BJ (cell line): ENCODE measurements at regions not wholly inside any gene's neighbourhood (a gene's known extent, or its start where the extent isn't known, plus 50 kb on each side); places are given as distances from the start of the nearest gene placed in this dataset.

Experiments
- CTCF ChIA-PET: fragments of 350-600 bp; formaldehyde crosslinking; extraction: SDS; loops from one replicate; lab custom pipeline; 2021; ENCODE audit warnings: antibody characterized with exemption, inconsistent platforms; lab: Yijun Ruan, JAX
- POLR2A ChIA-PET: fragments of 300-600 bp; sonication (Branson Sonifier 250); formaldehyde crosslinking; extraction: SDS; loops from one replicate; lab custom pipeline; 2021; ENCODE audit warnings: antibody characterized with exemption; lab: Charles Lee
- DNase-seq: peaks from one replicate; pipeline ENCODE4 v3.0.0-alpha.2; 2011; ENCODE audit warnings: low read depth
- H3K27me3 ChIP-seq: 2 replicates; pipeline ENCODE4 v1.6.0; 2011; ENCODE audit warnings: low read length; ENCODE audit not compliant: control insufficient read depth, insufficient read depth
- H3K36me3 ChIP-seq: 2 replicates; pipeline ENCODE4 v1.5.1; 2011; ENCODE audit warnings: low read length; ENCODE audit not compliant: control insufficient read depth, insufficient read depth
- H3K4me3 ChIP-seq: 2 replicates; pipeline ENCODE4 v1.5.1; 2011; ENCODE audit warnings: low read depth, mild to moderate bottlenecking, control low read depth, low read length
- TF ChIP-seq, protein P1 (sequence below): IDR thresholded peaks from 2 replicates; pipeline ENCODE4 v1.5.1; 2011; ENCODE audit warnings: low read depth, mild to moderate bottlenecking, control low read depth, inconsistent platforms, low read length, moderate library complexity; ENCODE audit not compliant: insufficient read depth

DNA sequence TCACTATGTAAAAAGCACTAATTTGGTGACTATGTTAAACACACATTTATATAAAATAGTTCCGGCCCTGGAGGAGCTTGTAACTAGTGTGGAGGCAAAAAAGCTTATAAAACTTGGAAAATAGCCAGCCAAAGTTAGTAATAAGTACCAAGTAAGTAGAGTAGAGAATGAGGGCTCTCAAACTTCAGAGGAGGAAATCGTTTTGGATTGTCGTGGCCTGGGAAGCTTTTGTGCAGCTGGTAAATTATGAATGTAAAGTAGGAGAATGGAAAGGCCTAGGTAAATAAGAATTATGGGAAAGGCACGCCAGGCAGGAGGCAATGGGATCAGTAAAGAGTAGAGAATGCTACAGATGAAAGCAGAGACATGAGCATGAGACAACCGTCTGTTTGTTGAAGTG is 832.7 kb upstream of the ZNF608 start:
- no peaks in the 10 kb centered on the region for H3K27me3 ChIP-seq
- H3K4me3 ChIP-seq = no peak overlapping the region
- CTCF ChIA-PET = no interaction called here
- TF ChIP-seq, protein P1, sequence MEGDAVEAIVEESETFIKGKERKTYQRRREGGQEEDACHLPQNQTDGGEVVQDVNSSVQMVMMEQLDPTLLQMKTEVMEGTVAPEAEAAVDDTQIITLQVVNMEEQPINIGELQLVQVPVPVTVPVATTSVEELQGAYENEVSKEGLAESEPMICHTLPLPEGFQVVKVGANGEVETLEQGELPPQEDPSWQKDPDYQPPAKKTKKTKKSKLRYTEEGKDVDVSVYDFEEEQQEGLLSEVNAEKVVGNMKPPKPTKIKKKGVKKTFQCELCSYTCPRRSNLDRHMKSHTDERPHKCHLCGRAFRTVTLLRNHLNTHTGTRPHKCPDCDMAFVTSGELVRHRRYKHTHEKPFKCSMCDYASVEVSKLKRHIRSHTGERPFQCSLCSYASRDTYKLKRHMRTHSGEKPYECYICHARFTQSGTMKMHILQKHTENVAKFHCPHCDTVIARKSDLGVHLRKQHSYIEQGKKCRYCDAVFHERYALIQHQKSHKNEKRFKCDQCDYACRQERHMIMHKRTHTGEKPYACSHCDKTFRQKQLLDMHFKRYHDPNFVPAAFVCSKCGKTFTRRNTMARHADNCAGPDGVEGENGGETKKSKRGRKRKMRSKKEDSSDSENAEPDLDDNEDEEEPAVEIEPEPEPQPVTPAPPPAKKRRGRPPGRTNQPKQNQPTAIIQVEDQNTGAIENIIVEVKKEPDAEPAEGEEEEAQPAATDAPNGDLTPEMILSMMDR = no peak
- POLR2A ChIA-PET = no interaction called here
- DNase-seq = no peak
- H3K36me3 ChIP-seq = no peaks in the 10 kb centered on the region

DNA sequence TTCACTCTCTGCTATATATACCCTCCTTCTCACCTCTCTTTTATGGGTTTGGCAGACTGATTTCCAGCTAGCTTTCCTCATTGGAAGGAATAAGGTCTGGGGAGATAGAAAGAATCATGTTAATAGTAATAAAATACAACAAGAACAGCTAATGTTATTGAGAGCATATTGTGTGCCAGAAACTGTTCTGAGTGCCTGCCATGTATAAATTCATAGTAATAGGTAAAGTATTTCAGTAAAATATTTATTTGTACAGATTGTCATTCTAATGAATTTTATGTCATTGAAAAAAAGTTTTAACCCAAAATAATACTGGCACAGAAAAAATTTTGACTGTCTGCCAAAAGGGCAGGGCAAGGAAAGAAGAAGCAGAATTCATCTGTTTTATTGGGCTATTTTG is 834.9 kb upstream of the ZNF608 start:
- Histone ChIP-seq H3K36me3 (no peaks in the 10 kb centered on the region), H3K4me3 (no peak overlapping the region), H3K27me3 (no peaks in the 10 kb centered on the region)
- CTCF ChIA-PET = no interaction called here
- TF ChIP-seq, protein P1 = no peak
- no peak for DNase-seq
- POLR2A ChIA-PET = no interaction called here

DNA sequence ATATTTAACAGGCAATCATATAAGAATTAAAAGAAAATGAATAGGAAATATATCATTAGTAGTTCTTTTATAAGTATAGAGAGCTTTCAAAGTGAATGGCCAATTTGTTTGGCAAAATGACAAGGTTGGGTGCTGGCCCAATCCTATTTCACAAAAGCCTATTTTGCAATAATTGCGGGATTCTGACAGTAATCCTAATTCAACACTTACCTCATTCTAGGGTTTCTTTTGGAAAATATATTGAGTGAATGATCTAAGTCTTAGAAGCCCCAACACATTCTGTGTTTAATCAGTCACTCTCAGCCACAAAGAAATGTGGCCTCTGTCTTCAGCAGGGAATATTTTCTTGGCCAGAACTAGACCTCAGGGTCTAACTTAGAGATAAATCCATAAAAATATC is 835.9 kb upstream of the ZNF608 start:
- Histone ChIP-seq H3K4me3 (no peak overlapping the region), H3K36me3 (no peaks in the 10 kb centered on the region), H3K27me3 (no peaks in the 10 kb centered on the region)
- ChIA-PET CTCF (no interaction called here), POLR2A (no interaction called here)
- TF ChIP-seq, protein P1 = no peak
- no peak for DNase-seq

DNA sequence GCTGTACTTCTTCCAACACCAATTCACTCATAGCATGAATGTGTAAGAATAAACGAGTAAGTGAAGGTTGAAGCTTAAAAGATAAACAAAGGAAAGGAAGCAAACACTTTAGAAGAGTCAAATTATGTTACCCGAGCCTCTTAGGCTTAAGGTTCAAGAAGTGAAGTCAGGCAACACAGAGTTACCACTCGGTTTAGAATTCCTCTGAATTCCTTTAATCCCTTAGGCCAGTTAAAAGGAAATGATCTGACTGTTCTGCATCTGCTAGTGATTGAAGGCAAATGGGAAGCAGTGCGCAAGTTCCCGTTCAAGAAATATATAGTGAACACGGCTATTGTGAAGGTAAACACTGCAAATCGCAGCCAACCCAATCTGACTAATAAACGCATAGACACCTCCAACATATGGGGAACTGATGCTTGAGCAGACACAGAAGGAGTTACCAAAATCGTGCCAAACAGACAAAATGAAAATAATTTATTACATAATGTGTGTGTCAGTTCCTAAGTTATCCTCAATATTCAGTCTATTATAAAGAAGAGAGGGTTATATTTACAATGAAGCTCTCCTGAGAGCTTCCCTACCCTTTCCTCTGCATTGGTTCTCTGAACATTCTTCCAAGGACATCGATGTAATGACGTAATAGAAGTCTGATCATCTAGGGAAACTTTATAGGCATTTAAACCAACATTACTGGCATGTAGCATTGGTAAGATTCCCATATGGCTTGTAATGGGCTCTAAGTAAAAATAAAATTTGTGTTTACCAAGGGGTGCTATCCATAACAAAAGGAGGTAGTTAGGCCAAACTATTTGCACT is 837.1 kb upstream of the ZNF608 start:
- Histone ChIP-seq H3K4me3 (no peak overlapping the region), H3K36me3 (no peaks in the 10 kb centered on the region), H3K27me3 (no peaks in the 10 kb centered on the region)
- DNase-seq = no peak
- ChIA-PET CTCF (interaction anchor here (0.7 kb wide), 1 partner anchor 113 kb away, joined by 3 read pairs; no protein-coding TSS in a partner anchor), POLR2A (no interaction called here)
- TF ChIP-seq, protein P1 = no peak

DNA sequence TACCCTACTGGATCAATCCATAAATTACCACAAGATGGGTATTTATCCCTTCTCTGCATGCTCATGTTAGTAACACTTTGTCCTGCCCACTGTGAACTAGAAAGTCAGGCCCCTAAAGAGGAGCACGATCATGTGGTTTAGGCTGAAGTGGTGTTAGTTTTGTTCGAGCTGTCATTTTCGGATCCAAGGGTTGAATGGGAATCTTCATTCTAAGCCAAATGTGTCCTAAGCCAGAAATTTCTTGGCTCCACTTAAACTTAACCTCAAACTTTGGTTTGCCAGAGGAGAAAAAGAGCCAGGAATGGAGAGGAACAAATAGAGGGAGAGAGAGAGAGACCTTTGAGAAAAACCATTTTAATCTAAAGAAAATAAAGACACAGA is 837.7 kb upstream of the ZNF608 start:
- ChIA-PET CTCF (interaction anchor here (0.7 kb wide), 1 partner anchor 113 kb away, joined by 3 read pairs; no protein-coding TSS in a partner anchor), POLR2A (no interaction called here)
- no peaks in the 10 kb centered on the region for H3K27me3 ChIP-seq
- no peak for DNase-seq
- TF ChIP-seq, protein P1 = no peak
- no peak overlapping the region for H3K4me3 ChIP-seq
- no peaks in the 10 kb centered on the region for H3K36me3 ChIP-seq
